Activated CD8-positive, alpha-beta T cell treated with anti-CD3 and anti-CD28 coated beads for 36 hours (primary cell): ENCODE measurements at regions not wholly inside any gene's neighbourhood (a gene's known extent, or its start where the extent isn't known, plus 50 kb on each side); places are given as distances from the start of the nearest gene placed in this dataset.

Source experiments
- ATAC-seq: fragments of 200-7000 bp; cut with Tn5 transposase; one replicate; pipeline ENCODE4 v1.10.0; 2021; ENCODE audit warnings: mild to moderate bottlenecking, moderate library complexity
- CTCF ChIA-PET: fragments of 350-600 bp; sonication (Branson Sonifier 250); formaldehyde crosslinking; loops from one replicate; lab custom pipeline; 2021; ENCODE audit warnings: antibody characterized with exemption; lab: Charles Lee
- POLR2A ChIA-PET: fragments of 350-600 bp; sonication (Branson Sonifier 250); formaldehyde crosslinking; loops from one replicate; lab custom pipeline; 2021; ENCODE audit warnings: antibody characterized with exemption; lab: Charles Lee
- DNase-seq: peaks from one replicate; pipeline ENCODE4 v3.0.0-alpha.2; 2020
- H3K27ac Mint-ChIP-seq: one replicate; pipeline ENCODE4 v1.8.0; 2021; ENCODE audit warnings: mild to moderate bottlenecking, mixed read lengths
- H3K27me3 Mint-ChIP-seq: one replicate; pipeline ENCODE4 v1.8.0; 2021; ENCODE audit warnings: mixed read lengths
- H3K36me3 Mint-ChIP-seq: one replicate; pipeline ENCODE4 v1.8.0; 2021; ENCODE audit warnings: low read depth, mixed read lengths
- H3K4me1 Mint-ChIP-seq: one replicate; pipeline ENCODE4 v1.8.0; 2021; ENCODE audit warnings: low read depth, mixed read lengths
- H3K4me3 Mint-ChIP-seq: one replicate; pipeline ENCODE4 v1.8.0; 2021; ENCODE audit warnings: mild to moderate bottlenecking, moderate library complexity, mixed read lengths
- H3K9me3 Mint-ChIP-seq: one replicate; pipeline ENCODE4 v1.8.0; 2021; ENCODE audit warnings: mixed read lengths
- intact Hi-C: fragments of 100-400 bp; cut with micrococcal nuclease; formaldehyde crosslinking; loops from one replicate; pipeline ENCODE4 v1.10.0; 2022
- TF ChIP-seq, protein P1 (sequence below): fragments of 200-600 bp; IDR thresholded peaks from one replicate; pipeline ENCODE4 v1.8.0; 2022; ENCODE audit warnings: antibody characterized with exemption, mild to moderate bottlenecking

DNA sequence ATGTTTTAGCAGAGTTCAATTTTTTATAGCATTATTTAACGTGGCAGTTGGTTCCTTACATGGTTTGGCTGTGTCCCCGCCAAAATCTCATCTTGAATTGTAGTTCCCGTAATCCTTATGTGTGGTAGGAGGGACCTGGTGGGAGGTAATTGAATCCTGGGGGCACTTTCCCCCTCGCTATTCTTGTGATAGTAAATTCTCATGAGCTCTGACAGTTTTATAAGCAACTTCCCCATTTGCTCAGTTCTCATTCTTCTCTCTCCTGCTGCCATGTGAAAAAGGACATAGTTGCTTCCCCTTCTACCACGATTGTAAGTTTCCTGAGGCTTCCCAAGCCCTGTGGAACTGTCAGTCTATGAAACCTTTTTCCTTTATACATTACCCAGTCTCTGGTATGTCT is 329.5 kb downstream of the GRIA2 start:
- TF ChIP-seq, protein P1, sequence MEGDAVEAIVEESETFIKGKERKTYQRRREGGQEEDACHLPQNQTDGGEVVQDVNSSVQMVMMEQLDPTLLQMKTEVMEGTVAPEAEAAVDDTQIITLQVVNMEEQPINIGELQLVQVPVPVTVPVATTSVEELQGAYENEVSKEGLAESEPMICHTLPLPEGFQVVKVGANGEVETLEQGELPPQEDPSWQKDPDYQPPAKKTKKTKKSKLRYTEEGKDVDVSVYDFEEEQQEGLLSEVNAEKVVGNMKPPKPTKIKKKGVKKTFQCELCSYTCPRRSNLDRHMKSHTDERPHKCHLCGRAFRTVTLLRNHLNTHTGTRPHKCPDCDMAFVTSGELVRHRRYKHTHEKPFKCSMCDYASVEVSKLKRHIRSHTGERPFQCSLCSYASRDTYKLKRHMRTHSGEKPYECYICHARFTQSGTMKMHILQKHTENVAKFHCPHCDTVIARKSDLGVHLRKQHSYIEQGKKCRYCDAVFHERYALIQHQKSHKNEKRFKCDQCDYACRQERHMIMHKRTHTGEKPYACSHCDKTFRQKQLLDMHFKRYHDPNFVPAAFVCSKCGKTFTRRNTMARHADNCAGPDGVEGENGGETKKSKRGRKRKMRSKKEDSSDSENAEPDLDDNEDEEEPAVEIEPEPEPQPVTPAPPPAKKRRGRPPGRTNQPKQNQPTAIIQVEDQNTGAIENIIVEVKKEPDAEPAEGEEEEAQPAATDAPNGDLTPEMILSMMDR: no peak
- Mint-ChIP-seq H3K27me3 (no peaks in the 10 kb centered on the region), H3K4me3 (no peak overlapping the region), H3K9me3 (peaks cover 2% of the 10 kb centered on the region), H3K4me1 (no peaks in the 10 kb centered on the region), H3K36me3 (no peaks in the 10 kb centered on the region), H3K27ac (no peak overlapping the region)
- intact Hi-C loops: no loop called here
- ChIA-PET CTCF (no interaction called here), POLR2A (no interaction called here)
- ATAC-seq: no peak
- no peak for DNase-seq

DNA sequence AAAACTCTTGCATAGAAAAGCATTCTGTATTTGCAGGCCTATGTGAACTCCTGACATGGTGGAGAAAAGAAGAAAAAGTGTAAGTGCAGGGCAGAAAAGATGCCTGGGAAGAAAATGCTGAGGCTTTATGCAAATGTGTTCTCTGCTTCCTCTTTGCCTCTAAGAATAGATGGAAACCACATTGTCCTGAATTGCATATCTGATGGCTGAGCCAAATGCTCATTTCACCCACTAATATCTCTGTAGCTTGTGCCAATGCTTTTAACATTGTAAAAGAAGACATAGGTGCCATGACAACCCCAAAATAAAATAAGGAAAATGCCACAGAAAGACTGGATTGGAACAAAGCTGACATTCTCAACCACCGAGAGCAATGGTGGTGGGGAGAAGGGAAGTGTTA is 307.4 kb downstream of the GRIA2 start:
- no peak overlapping the region for H3K4me3 Mint-ChIP-seq
- POLR2A ChIA-PET: no interaction called here
- H3K4me1 Mint-ChIP-seq: no peaks in the 10 kb centered on the region
- H3K27ac Mint-ChIP-seq: no peak overlapping the region
- H3K9me3 Mint-ChIP-seq: peaks cover 18% of the 10 kb centered on the region
- CTCF ChIA-PET: no interaction called here
- H3K36me3 Mint-ChIP-seq: no peaks in the 10 kb centered on the region
- no peaks in the 10 kb centered on the region for H3K27me3 Mint-ChIP-seq
- DNase-seq (no peak), ATAC-seq (no peak)
- intact Hi-C loops: no loop called here
- TF ChIP-seq, protein P1: no peak

DNA sequence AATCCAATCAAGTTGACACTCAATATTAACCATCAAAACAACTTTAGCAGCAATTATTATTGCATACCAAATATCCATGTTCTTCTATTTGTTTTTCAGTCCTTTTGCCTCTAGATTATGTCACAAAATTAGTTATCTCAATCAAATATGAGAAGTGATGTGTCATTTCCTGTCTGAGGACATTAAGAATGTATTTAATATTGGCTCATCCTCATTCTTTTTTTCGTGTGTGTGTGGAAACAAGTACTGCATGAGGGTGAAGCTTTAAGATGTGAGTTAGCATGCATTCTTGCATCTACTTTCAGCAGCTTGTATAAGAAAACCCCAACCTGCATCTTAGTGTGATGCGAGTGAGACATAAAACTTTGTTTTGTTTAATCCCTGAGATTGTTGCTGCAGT is 301.4 kb downstream of the GRIA2 start:
- POLR2A ChIA-PET: no interaction called here

DNA sequence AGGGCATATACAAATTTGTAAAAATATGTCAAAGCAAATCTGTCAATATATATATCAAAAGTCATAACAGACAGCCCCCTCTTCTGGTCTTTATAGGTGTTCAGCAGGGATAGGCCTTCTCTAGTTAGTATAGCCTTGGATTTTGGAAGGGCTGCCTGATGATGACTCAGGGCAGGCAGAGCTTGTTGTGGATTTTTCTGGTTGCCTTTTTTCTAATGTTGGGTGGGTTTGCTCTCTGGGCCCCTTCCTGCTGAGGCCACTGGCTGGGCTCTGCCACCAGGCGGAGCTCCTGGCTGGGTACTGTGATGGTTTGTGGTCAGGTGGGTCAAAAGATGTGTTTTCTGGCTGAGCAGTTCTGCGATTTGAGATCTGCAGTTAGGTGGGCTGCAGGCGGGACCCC is 294.2 kb downstream of the GRIA2 start:
- ChIA-PET POLR2A (no interaction called here), CTCF (interaction anchor here (1.7 kb wide), 1 partner anchor 12 kb away, joined by 4 read pairs; no protein-coding TSS in a partner anchor)
- no peaks in the 10 kb centered on the region for H3K4me1 Mint-ChIP-seq
- no peak overlapping the region for H3K27ac Mint-ChIP-seq
- ATAC-seq (no peak), DNase-seq (no peak)
- H3K4me3 Mint-ChIP-seq: no peak overlapping the region
- TF ChIP-seq, protein P1: no peak
- peaks cover 2% of the 10 kb centered on the region for H3K9me3 Mint-ChIP-seq
- no peaks in the 10 kb centered on the region for H3K27me3 Mint-ChIP-seq
- no peaks in the 10 kb centered on the region for H3K36me3 Mint-ChIP-seq
- intact Hi-C loops: no loop called here

More for the DNA sequence above, 301.4 kb downstream of the GRIA2 start:
- TF ChIP-seq, protein P1: no peak
- Mint-ChIP-seq H3K36me3 (no peaks in the 10 kb centered on the region), H3K4me3 (no peak overlapping the region), H3K27ac (no peak overlapping the region), H3K27me3 (no peaks in the 10 kb centered on the region), H3K9me3 (peaks cover 3% of the 10 kb centered on the region), H3K4me1 (no peaks in the 10 kb centered on the region)
- no peak for DNase-seq
- CTCF ChIA-PET: no interaction called here
- no peak for ATAC-seq
- intact Hi-C loops: no loop called here

DNA sequence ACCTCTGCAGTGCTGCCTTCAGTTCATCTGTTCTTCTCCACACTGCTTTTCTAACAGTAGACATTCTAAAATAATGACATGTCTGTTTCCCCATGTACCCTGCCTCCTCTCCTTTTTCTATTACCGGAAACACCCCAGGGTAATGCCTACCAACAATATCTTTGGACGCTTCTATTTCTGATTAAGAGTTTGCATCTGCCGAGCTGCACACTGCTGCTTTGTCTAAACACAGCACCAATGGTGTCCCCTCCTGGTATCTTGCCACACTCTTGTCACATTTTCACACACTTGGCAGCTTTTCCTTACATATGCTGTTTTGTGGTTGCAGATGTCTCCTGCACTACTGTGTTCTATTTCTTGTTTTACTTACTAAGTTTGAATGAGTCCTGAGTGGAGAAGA is 288.8 kb downstream of the GRIA2 start:
- ChIA-PET POLR2A (no interaction called here), CTCF (no interaction called here)
- Mint-ChIP-seq H3K27me3 (no peaks in the 10 kb centered on the region), H3K4me1 (no peaks in the 10 kb centered on the region), H3K36me3 (no peaks in the 10 kb centered on the region), H3K9me3 (peaks cover 2% of the 10 kb centered on the region), H3K4me3 (no peak overlapping the region), H3K27ac (no peak overlapping the region)
- DNase-seq (no peak), ATAC-seq (no peak)
- TF ChIP-seq, protein P1: no peak
- intact Hi-C loops: no loop called here
